ENCODE measurements at regions not wholly inside any gene's neighbourhood (a gene's known extent, or its start where the extent isn't known, plus 50 kb on each side); places are given as distances from the start of the nearest gene placed in this dataset.

DNA sequence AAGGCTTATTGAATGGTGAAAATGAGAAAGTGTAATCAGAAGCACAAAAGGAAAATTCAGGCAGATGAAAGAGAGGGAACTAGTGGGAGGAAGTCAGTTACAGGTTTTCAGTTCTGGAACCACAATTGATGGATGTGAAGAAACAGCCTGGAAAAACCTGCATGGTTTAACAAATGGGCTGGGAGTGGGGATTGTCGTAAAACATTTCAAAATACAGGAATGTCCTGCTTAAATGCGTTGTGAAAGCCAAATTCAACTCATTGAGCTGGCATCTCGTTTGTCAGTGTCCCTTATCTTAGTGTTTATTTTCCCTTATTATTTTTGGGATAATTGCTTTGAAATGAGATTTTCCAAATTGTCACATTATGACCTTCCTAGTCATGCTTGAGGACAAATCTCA, 106.5 kb upstream of the RFC3 start:
- DNase-seq (ENCODE audit: extremely low spot score), result no peak
- TF ChIP-seq EP300 (IDR thresholded peaks at IDR 0.05) (no peak), POLR2AphosphoS5 (IDR thresholded peaks at IDR 0.05) (no peak), POLR2A (IDR thresholded peaks at IDR 0.05; ENCODE audit: low read depth) (no peak)
- TF ChIP-seq, protein P1, sequence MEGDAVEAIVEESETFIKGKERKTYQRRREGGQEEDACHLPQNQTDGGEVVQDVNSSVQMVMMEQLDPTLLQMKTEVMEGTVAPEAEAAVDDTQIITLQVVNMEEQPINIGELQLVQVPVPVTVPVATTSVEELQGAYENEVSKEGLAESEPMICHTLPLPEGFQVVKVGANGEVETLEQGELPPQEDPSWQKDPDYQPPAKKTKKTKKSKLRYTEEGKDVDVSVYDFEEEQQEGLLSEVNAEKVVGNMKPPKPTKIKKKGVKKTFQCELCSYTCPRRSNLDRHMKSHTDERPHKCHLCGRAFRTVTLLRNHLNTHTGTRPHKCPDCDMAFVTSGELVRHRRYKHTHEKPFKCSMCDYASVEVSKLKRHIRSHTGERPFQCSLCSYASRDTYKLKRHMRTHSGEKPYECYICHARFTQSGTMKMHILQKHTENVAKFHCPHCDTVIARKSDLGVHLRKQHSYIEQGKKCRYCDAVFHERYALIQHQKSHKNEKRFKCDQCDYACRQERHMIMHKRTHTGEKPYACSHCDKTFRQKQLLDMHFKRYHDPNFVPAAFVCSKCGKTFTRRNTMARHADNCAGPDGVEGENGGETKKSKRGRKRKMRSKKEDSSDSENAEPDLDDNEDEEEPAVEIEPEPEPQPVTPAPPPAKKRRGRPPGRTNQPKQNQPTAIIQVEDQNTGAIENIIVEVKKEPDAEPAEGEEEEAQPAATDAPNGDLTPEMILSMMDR (IDR thresholded peaks at IDR 0.05), result no peak
- H3K4me1 ChIP-seq, result peaks cover 0 to 4% (median 0%) of the 10 kb centered on the region in 4 donors
- no peaks in the 10 kb centered on the region for H3K36me3 ChIP-seq
- 58% methylated on average over 3 of the region's 3 CpGs for WGBS
- peaks cover 0 to 6% (median under 1%) of the 10 kb centered on the region in 4 donors for H3K9me3 ChIP-seq
- H3K27ac ChIP-seq (replicated peaks in 1 of 4), result no peak overlapping the region
- intact Hi-C loops (cut with DNase I), result loop anchor here (5.0 kb wide), 1 partner anchor 54 kb away; no protein-coding TSS in a partner anchor
- H3K27me3 ChIP-seq, result no peaks in the 10 kb centered on the region
- H3K4me3 ChIP-seq, result no peak overlapping the region

DNA sequence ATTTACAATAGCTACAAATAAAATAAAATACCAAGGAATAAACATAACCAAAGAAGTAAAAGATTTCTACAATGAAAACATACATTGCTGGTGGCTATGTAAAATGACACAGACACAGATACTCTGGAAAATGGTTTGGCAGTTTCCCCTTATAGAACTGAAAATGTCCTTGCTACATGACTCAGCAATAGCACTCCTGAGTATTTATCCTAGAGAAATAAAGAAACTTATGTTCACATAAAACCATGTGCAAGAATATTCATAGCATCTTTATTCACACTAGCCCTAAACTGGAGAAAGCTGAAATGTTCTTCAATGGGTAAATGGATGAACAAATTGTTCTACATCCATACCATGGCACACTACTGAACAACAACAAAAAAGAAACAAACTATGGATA, 100.2 kb upstream of the RFC3 start:
- peaks cover 18 to 20% (median 18%) of the 10 kb centered on the region in 4 donors for H3K4me1 ChIP-seq
- H3K9me3 ChIP-seq, result no peaks in the 10 kb centered on the region
- TF ChIP-seq, protein P1 (IDR thresholded peaks at IDR 0.05), result no peak
- no peak for TF ChIP-seq POLR2A (IDR thresholded peaks at IDR 0.05; ENCODE audit: low read depth)
- no peak for TF ChIP-seq EP300 (IDR thresholded peaks at IDR 0.05)
- no peak for TF ChIP-seq POLR2AphosphoS5 (IDR thresholded peaks at IDR 0.05)
- H3K4me3 ChIP-seq, result no peak overlapping the region
- H3K27ac ChIP-seq (replicated peaks in 1 of 4), result no peak overlapping the region
- intact Hi-C loops (cut with DNase I), result no loop called here
- no peaks in the 10 kb centered on the region for H3K36me3 ChIP-seq
- no peaks in the 10 kb centered on the region for H3K27me3 ChIP-seq
- DNase-seq (ENCODE audit: extremely low spot score), result no peak

DNA sequence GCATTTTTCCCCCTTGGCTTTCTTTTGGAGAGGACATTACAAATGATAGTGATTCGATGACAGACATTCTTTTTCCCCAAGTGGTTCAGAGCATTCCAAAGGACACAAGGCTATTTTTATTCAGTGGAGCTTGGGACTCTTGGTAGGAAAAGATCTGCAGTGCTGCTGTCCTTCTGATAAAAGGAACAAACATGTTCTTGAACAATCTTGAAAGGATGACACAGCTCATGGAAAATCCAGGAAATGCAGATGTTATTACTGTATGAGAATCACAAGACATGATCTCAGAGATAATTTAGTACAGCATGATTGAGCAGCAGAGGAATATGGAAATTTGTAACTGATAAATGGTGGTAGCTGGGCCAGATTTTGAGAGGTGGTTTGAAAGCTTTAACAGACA, 96.2 kb upstream of the RFC3 start:
- no peak for TF ChIP-seq EP300 (IDR thresholded peaks at IDR 0.05)
- no peak for TF ChIP-seq POLR2A (IDR thresholded peaks at IDR 0.05; ENCODE audit: low read depth)
- TF ChIP-seq, protein P1 (IDR thresholded peaks at IDR 0.05), result no peak
- TF ChIP-seq POLR2AphosphoS5 (IDR thresholded peaks at IDR 0.05), result no peak
- H3K4me3 ChIP-seq, result no peak overlapping the region
- 4% methylated on average over 1 of the region's 1 CpG for WGBS
- DNase-seq (ENCODE audit: extremely low spot score), result no peak
- H3K36me3 ChIP-seq, result no peaks in the 10 kb centered on the region
- H3K9me3 ChIP-seq, result no peaks in the 10 kb centered on the region
- H3K27me3 ChIP-seq, result no peaks in the 10 kb centered on the region
- intact Hi-C loops (cut with DNase I), result loop anchor here (5.0 to 10.0 kb wide), 3 partner anchors 357 to 1134 kb away; partner anchors contain the start of gene PDS5B
- H3K27ac ChIP-seq (replicated peaks in 1 of 4), result peak overlapping the region; percentile 57 to 67 (median 62)
- peaks cover 30 to 33% (median 31%) of the 10 kb centered on the region in 4 donors for H3K4me1 ChIP-seq

DNA sequence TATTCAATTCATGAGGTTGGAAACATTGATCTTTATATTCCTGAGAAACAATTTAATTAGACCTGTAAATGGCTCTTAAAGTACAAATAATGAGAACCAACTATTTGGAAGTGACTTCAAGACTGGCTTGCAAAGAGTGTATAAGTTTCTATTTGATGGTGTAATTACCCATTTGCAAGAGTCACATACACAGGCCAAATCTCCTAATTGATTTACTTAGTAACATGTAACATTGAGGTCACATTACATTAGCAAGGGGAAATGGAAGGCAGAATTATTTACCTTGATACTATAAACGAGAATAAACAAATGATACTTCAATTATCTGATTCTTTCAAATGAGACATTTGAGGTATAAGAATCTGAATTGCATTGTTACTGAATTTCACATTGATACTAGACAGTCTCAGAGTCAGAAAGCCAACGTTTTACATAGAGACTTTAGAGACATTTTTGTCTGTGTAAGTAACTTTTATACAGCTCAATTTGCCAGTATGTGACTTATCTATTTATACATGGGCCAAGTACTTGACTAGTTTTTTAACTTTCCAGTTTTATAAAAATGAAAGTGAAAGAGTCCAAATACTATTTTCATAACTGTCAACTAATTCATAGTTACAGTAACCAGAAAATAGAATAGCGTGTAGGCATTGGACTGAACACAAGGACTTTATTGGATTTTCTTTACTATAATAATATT, 95.6 kb upstream of the RFC3 start:
- TF ChIP-seq POLR2A (IDR thresholded peaks at IDR 0.05; ENCODE audit: low read depth) (no peak), EP300 (IDR thresholded peaks at IDR 0.05) (no peak), POLR2AphosphoS5 (IDR thresholded peaks at IDR 0.05) (no peak)
- TF ChIP-seq, protein P1 (IDR thresholded peaks at IDR 0.05), result no peak
- peaks cover 30 to 33% (median 31%) of the 10 kb centered on the region in 4 donors for H3K4me1 ChIP-seq
- intact Hi-C loops (cut with DNase I), result loop anchor here (5.0 to 10.0 kb wide), 3 partner anchors 358 to 1135 kb away; partner anchors contain the start of gene PDS5B
- H3K27ac ChIP-seq (replicated peaks in 1 of 4), result peak overlapping the region; percentile 57 to 67 (median 62)
- H3K4me3 ChIP-seq, result peak overlapping the region in 3 of 4 donors; percentile 11 to 14 (median 13)
- no peaks in the 10 kb centered on the region for H3K36me3 ChIP-seq
- no peaks in the 10 kb centered on the region for H3K27me3 ChIP-seq
- 30% methylated on average over 3 of the region's 3 CpGs for WGBS
- H3K9me3 ChIP-seq, result no peaks in the 10 kb centered on the region
- DNase-seq (ENCODE audit: extremely low spot score), result no peak

All from esophagus muscularis mucosa (tissue), 4 donors.